NCI-H2227 (cell line): ENCODE measurements at regions not wholly inside any gene's neighbourhood (a gene's known extent, or its start where the extent isn't known, plus 50 kb on each side); places are given as distances from the start of the nearest gene placed in this dataset.

Source experiments
- DNase-seq: peaks from one replicate; lab custom pipeline; 2025; ENCODE audit not compliant: unreplicated experiment; lab: John Stamatoyannopoulos, UW

DNA sequence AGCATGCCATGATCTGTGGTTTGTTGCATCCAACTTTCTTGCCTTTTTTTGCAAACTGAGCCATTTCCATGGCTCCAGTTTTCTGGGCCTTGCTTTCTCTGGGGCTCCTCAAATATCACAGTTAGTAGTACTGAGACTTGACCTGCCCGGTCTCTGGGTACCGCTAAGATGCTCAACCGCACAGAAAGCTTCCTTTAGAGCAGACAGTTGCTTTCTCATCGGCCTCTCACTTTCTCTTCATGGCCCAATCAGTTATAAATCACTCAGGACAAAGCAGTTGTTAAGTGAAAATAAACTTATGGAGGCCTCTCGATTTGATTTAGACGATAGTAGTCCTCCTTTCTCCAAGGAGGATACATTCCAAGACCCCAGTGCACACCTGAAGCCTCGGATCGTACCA lies 141.2 kb upstream of the ASB18 start:
- no peak for DNase-seq

GRCh38 chr2:236408090-236408489 lies 143.9 kb upstream of the ASB18 start:
- no peak for DNase-seq

DNA sequence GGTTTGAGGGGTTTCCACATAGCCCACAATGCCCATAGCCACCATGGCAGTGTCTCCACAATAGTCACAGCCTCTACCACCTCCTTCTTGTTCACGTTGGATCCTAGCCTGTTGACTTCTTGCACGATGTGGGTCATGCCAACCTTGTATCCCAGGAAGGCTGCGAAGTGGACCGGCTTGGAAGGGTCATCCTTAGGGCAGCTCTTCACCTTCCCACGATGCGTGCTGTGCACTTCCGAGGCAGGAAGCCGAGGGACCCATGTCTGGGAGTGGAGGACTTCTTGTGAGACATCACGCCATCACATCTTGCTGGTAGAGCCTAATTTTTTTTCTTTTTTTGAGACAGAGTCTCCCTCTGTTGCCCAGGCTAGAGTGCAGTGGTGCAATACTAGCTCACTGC lies 144.6 kb upstream of the ASB18 start:
- DNase-seq, result no peak

DNA sequence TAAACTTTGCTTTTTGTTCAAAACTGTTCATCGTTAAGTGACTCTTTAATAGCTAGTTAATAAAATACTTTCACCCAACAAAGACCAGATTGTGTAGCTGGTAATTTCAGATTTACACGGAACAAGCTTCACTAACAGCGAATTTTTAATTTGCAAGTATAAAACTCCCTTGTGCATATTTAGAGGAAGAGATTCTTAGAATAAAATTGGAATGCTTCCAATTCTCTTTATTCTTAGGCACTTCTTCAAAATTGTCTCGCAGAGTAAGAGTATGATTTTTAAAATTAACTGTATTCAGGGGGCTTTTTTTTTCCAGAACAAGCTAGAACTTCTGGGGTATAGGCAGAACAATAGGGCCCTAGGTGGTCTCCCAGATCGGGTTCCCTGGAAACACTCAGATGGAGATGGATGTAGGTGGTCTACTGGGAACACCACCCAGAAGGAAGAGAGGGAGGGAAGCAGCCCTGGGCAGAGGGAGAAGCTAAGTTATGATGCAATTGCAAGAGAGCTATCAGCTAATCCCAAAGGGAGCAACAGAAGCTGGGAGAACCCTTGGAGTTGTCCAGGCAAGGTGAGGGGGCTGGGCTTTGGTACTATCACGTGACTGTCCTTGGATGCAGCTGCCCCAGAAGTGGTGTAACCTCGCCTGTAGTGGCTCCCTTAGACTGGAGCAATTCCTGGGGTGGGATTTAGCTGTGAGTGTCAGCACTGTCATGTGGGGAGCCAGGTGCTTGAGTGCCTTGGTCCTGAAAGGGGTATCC lies 151.7 kb upstream of the ASB18 start:
- DNase-seq, result no peak

GRCh38 chr2:236417150-236417549 lies 152.5 kb upstream of the ACKR3 start:
- no peak for DNase-seq

DNA sequence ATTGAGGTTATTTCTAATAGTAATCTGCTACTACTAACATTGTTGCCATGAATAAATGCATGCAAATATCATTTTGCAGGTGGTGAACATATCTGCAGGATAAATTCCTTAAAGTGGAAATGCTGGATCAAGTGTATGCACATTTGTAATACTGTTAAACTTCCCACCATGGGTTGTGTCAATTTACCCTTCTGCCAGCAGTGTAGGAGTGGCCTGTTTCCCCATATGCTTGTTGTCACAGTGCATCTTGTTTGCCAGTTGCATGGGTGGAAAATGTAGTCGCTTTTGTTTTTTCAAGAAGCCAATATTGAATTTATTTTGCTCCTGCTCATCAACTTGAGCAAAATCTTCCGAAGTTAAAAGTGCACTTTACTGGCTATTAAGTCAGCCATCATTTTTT lies 139.0 kb upstream of the ACKR3 start:
- DNase-seq, result no peak

GRCh38 chr2:236434593-236434992 lies 135.0 kb upstream of the ACKR3 start:
- DNase-seq, result peak; percentile 85

- DNase-seq, result no peak
Observed at GRCh38 chr2:236440110-236440881, 129.3 kb upstream of the ACKR3 start.

DNA sequence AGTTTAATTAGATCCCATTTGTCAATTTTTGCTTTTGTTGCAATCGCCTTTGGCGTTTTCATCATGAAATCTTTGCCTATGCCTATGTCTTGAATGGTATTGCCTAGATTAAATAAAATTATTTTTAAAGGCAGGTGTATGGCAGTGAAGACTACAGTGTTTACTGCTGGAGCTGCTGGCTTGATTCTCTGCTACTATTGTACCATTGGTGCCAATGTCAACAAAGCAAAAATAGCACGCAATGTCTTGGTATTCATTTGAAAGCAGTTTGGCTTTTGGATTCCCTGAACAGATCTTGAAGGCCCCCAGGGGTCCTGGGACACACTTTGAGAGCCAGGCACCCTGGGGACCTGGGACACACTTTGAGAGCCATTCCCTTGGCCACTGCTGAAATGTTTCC lies 125.4 kb upstream of the ACKR3 start:
- DNase-seq, result no peak

DNA sequence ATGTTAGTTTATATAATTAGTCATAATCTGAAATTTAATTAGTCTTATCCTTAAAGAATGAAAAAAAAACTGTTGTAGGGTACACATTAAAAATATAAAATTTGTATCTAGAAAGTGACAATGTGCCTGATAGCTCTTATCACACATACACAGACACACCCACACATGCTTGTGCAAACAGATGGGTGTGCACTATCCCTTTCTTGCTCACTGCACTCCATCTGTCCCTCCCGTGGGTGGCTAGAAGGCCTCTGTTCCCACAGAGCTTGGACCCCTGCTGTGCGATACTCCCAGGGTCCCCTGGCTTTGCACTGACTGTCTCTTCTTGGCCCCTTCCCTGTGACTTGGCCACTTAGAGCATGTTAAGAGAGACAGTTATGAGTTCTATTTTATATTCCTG lies 123.9 kb upstream of the ACKR3 start:
- no peak for DNase-seq

GRCh38 chr2:236446521-236446920 lies 123.1 kb upstream of the ACKR3 start:
- DNase-seq, result no peak

GRCh38 chr2:236449167-236449761 lies 120.4 kb upstream of the ACKR3 start:
- DNase-seq, result no peak

GRCh38 chr2:236452238-236452637 lies 117.4 kb upstream of the ACKR3 start:
- no peak for DNase-seq

DNA sequence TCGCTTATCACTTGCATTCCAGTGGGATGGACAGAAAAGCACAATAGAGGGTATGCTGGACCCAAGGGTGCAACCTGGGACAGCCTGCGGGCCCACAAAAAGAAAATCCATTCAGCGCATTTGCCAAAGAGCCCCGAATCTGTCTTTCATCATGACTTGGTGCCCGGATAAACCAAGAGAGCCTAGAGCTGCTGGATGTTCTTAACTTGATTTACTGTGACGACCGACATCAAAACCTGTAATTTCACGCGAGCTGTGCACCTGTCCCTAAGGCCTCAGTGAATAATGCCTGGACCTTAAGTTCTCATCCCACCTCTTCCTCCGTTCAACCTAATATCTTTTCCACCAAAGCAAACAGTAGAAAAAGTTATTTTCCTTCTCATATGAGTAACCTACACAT lies 115.5 kb upstream of the ACKR3 start:
- DNase-seq, result no peak

GRCh38 chr2:236459393-236459792 lies 110.2 kb upstream of the ACKR3 start:
- DNase-seq, result no peak

- DNase-seq, result no peak
Observed at GRCh38 chr2:236464140-236464539, 105.5 kb upstream of the ACKR3 start.

- no peak for DNase-seq
Observed at GRCh38 chr2:236472720-236473495, 96.7 kb upstream of the ACKR3 start.

GRCh38 chr2:236473691-236474090 lies 95.9 kb upstream of the ACKR3 start:
- no peak for DNase-seq

DNA sequence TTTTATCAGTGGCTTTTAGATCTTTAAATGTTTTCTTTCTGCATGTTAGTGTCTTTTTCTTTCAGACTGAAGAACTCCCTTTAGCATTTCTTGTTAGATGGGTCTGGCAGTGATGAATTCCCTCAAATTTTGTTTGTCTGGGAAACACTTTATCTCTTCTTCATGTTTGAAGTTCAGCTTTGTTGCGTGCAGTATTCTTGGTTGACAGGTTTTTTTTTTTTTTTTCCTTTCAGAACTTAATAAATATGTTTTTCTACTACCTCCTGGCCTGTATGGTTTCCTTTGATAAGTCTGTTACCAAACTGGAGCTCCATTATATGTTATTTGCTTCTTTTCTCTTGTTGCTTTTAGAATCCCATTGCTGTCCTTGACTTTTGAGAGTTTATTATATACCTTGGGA lies 89.8 kb upstream of the ACKR3 start:
- DNase-seq, result no peak

GRCh38 chr2:236483102-236483501 lies 86.5 kb upstream of the ACKR3 start:
- no peak for DNase-seq

DNA sequence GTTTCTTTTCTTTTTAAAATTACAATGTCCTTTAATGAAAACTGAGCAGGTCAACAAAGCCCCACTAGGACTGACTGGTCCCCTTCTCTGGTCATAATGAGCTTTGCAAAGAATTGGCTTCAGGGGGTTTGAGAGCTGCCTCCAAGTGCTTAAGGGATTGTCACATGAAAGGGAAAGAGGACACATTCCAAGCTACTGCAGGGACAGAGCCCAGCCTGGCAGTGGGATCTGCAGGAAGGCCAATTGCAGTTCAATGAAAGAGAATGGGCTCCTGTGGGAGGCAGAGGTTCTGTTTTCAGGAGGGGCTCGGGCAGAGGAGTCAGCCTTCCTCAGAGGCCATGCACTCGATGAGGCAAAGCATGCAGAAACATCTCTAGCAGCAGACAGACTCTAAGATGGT lies 84.1 kb upstream of the ACKR3 start:
- DNase-seq, result no peak
